ENCODE measurements at regions not wholly inside any gene's neighbourhood (a gene's known extent, or its start where the extent isn't known, plus 50 kb on each side); places are given as distances from the start of the nearest gene placed in this dataset.

DNA sequence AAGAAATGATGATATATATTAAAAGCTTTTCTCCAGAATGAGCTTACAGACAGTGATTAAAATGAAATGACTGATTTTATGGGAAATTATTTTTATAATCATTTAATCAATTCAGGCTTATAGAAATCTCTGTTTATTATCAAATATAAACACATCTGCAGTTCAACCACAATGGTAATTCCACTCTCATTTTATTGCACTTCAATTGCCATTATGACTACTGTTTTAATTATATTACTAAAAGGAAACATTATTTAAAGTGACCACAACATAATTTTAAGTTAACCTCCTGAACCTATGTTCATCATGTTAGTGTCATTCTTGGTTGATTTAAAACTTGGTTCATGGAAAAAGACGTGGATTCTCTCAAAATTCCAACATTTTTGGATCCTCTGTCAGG is 536.3 kb downstream of the SLC6A15 start:
- H3K9me3 ChIP-seq, result no peaks in the 10 kb centered on the region
- TF ChIP-seq Cebpa-rat (IDR thresholded peaks at IDR 0.05), result no peak

DNA sequence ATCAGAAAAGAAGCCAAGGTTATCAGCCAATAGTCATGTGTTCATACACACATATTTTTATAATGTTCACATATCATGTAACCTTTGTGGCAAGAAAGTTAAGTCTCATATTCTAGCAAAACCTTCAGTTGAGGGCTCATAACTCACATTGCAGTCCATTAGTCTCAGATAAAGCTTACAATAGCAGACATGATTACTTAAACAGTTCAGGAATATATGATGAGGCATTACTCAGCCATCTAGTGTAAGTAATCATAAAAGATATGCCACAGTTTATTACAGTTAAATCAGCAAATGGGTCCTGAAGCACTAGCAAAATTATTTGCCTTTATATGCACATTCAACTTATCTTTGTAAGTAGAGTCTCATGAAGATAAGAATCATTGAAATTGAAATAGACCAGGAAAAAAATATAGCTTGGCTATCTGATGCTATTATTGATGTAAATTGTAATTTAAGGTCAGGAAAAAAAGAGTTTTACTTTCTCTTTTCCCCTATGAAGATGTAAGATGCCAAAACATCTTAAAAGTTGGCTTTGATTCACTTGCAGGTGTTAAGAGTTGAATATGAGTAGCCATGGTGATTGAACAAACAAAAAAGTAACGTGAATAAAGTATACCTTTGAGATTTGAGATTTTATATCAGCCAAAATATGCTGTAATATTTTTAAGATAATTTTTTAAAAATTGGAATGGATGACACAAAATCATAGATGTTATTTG is 537.0 kb downstream of the SLC6A15 start:
- no peak for TF ChIP-seq Cebpa-rat (IDR thresholded peaks at IDR 0.05)
- H3K9me3 ChIP-seq, result no peaks in the 10 kb centered on the region
- H3K36me3 ChIP-seq, result no peaks in the 10 kb centered on the region
- no peak overlapping the region for H3K9ac ChIP-seq
- H3K4me1 ChIP-seq, result no peaks in the 10 kb centered on the region
- no peaks in the 10 kb centered on the region for H3K27me3 ChIP-seq
- H3K4me2 ChIP-seq, result no peak overlapping the region
- H3K4me3 ChIP-seq, result no peak overlapping the region
- H3K27ac ChIP-seq, result no peak overlapping the region
- no peaks in the 10 kb centered on the region for H4K20me1 ChIP-seq

More for the DNA sequence above, 536.3 kb downstream of the SLC6A15 start:
- H3K4me3 ChIP-seq, result no peak overlapping the region
- H3K27ac ChIP-seq, result no peak overlapping the region
- H3K36me3 ChIP-seq, result no peaks in the 10 kb centered on the region
- no peaks in the 10 kb centered on the region for H4K20me1 ChIP-seq
- H3K4me2 ChIP-seq, result no peak overlapping the region
- no peak overlapping the region for H3K9ac ChIP-seq
- no peaks in the 10 kb centered on the region for H3K27me3 ChIP-seq
- H3K4me1 ChIP-seq, result no peaks in the 10 kb centered on the region

DNA sequence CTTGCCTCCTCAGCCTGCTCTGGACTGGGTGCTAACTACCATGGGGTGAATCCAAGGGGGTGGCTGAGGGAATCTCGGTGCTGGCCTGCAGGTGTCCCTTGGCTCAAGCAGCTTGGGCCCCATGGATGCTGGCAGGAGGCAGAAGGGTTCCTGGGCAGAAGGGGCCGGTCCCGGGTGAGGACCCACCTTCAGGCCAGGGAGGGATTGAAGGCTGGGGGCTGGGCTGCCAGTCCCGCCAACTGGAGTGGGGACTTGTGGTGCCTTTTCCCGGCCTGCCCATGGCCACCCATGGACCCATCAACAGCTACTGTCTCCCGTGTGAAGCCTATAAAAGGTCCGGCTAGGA is 550.1 kb downstream of the SLC6A15 start:
- Histone ChIP-seq H3K27me3 (no peaks in the 10 kb centered on the region), H3K9me3 (no peaks in the 10 kb centered on the region)

DNA sequence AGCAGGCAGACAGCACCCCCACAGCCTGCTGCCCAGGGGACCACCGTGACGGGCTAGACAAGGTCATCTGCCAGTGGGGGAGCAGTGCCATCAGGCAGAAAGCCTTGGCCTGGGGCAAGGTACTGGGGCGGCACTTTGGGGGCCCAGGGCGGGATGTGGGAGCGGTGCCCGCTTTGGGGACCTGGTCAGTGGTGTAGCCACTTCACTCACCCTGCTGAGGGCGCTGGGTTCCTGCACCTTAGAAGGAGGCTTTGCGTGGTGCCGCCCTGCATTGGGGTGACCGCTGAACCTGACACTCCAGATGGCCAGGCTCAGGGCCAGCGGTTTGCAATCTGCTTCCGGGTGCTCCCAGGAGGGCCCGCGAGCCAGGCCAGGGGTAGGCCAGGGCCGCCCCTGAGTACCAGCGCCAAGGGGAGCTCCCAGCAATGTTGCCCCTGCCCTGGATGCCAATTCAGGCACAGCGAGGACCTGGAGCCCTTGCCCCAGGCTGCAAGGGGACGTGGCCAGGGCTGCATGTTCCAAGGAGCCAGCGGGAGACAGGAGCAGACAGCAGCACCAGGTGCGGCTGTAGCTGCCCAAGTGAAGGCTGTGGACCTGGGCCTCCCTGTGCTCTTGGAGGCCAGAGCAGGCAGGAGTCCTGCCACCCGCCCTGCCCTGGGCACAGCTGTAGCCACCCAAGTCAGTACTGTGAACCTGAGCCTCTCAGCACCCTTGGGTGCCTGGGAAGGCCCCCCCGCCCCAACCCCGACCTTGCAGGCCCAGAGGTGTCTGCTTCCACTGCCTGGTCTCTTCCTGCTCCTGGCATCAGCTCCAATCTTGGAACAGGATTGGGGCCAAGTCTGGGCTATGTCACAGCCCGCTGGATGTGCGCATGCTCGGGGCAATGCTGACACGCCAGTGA is 550.7 kb downstream of the SLC6A15 start:
- no peaks in the 10 kb centered on the region for H3K9me3 ChIP-seq
- H3K4me3 ChIP-seq, result no peak overlapping the region
- H3K27ac ChIP-seq, result no peak overlapping the region
- no peaks in the 10 kb centered on the region for H4K20me1 ChIP-seq
- H3K36me3 ChIP-seq, result no peaks in the 10 kb centered on the region
- H3K4me1 ChIP-seq, result no peaks in the 10 kb centered on the region
- no peak overlapping the region for H3K4me2 ChIP-seq
- H3K9ac ChIP-seq, result no peak overlapping the region
- H3K27me3 ChIP-seq, result no peaks in the 10 kb centered on the region
- TF ChIP-seq Cebpa-rat (IDR thresholded peaks at IDR 0.05), result no peak

More for the DNA sequence above, 550.1 kb downstream of the SLC6A15 start:
- H4K20me1 ChIP-seq, result no peaks in the 10 kb centered on the region
- TF ChIP-seq Cebpa-rat (IDR thresholded peaks at IDR 0.05), result no peak
- H3K27ac ChIP-seq, result no peak overlapping the region
- no peak overlapping the region for H3K4me2 ChIP-seq
- H3K9ac ChIP-seq, result no peak overlapping the region
- H3K4me1 ChIP-seq, result no peaks in the 10 kb centered on the region
- H3K4me3 ChIP-seq, result no peak overlapping the region
- no peaks in the 10 kb centered on the region for H3K36me3 ChIP-seq

DNA sequence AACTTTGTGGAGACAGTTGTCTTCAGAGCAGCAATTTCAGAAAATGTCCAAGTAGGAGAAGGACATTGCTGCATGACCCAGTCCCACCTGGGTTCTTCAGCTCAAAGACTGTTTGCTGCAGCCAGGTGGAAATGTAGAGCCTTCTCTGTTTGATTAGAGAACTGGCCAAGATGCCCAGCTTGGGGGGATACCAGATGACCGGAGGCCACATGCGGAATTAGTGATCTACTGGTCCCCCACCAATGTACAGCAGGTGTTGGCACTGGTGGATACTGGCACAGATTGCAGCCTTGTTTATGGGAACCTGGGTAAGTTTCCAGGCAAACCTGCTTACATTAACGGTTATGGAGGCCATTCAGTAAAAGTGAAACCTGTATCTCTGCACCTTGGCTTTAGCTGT is 555.3 kb downstream of the SLC6A15 start:
- no peak overlapping the region for H3K27ac ChIP-seq
- H3K36me3 ChIP-seq, result no peaks in the 10 kb centered on the region
- no peaks in the 10 kb centered on the region for H3K9me3 ChIP-seq
- H3K4me1 ChIP-seq, result no peaks in the 10 kb centered on the region
- no peak overlapping the region for H3K9ac ChIP-seq
- no peaks in the 10 kb centered on the region for H4K20me1 ChIP-seq
- no peak overlapping the region for H3K4me2 ChIP-seq
- no peak overlapping the region for H3K4me3 ChIP-seq
- H3K27me3 ChIP-seq, result no peaks in the 10 kb centered on the region
- no peak for TF ChIP-seq Cebpa-rat (IDR thresholded peaks at IDR 0.05)

DNA sequence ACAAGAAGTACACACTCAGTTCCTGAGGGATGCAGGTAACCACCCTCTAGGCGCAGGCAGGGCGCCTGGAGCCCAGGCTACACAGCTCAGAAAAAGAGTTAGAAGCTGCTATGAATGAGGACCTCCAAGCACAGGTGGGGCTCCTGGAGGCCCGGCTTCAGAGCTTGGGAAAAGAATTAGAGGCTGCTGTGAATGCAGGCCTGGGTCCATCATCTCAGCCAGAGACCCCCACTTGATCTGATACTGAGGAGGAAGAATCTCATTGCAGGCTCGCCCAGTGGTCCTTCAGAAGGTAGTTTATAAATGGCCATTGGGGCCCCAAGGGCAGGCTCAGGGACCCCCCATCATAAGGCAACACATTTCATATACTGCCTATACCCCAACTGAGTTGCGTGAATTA is 556.4 kb downstream of the SLC6A15 start:
- H3K36me3 ChIP-seq, result no peaks in the 10 kb centered on the region
- no peaks in the 10 kb centered on the region for H3K9me3 ChIP-seq
- H3K4me1 ChIP-seq, result no peaks in the 10 kb centered on the region
- H3K27ac ChIP-seq, result no peak overlapping the region
- H3K9ac ChIP-seq, result no peak overlapping the region
- H4K20me1 ChIP-seq, result no peaks in the 10 kb centered on the region
- H3K4me3 ChIP-seq, result no peak overlapping the region
- H3K27me3 ChIP-seq, result no peaks in the 10 kb centered on the region
- no peak overlapping the region for H3K4me2 ChIP-seq
- TF ChIP-seq Cebpa-rat (IDR thresholded peaks at IDR 0.05), result no peak

DNA sequence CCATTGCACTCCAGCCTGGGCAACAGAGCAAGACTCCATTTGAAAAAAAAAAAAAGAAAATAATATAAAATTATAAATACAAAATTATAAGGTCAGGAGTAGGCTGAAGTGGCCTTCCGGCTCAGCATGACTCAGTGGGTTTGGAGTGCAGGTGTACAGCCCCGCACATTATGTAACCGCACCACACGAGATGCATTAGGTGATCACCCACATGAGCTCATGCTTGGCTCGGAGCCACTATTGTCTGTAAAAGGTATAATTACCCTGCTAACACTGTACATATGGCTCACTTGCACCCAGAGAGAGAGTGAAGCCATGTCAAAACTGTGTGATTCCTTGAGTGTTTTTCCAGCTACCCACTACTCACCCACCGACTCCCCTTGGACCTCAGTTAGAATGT is 557.0 kb downstream of the SLC6A15 start:
- no peaks in the 10 kb centered on the region for H3K36me3 ChIP-seq
- H3K27me3 ChIP-seq, result no peaks in the 10 kb centered on the region
- H3K27ac ChIP-seq, result no peak overlapping the region
- H4K20me1 ChIP-seq, result no peaks in the 10 kb centered on the region
- H3K9ac ChIP-seq, result no peak overlapping the region
- H3K4me1 ChIP-seq, result no peaks in the 10 kb centered on the region
- H3K4me2 ChIP-seq, result no peak overlapping the region
- H3K4me3 ChIP-seq, result no peak overlapping the region
- TF ChIP-seq Cebpa-rat (IDR thresholded peaks at IDR 0.05), result no peak
- no peaks in the 10 kb centered on the region for H3K9me3 ChIP-seq

DNA sequence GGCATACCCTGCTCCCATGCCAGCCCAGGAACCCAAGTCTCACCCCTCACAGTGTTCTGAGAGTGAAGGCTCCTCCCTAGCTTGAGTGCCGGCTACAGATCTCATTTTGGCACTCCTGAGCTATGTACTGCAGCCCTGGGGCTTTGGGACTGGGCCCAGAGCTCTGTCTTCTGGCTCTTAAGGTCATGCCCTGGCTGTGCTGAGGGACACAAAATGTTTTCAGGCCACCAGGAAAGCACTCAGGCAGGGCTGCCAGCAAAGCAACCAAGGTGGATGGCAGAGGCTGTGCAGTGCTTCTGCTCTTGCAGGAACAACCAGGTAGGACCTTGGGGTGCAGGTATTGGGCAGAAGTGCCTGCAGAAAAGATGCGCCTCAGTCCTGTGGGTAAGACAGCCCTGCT is 564.0 kb downstream of the SLC6A15 start:
- no peaks in the 10 kb centered on the region for H3K36me3 ChIP-seq
- no peak overlapping the region for H3K27ac ChIP-seq
- no peaks in the 10 kb centered on the region for H3K9me3 ChIP-seq
- H3K27me3 ChIP-seq, result no peaks in the 10 kb centered on the region
- no peak overlapping the region for H3K4me3 ChIP-seq
- H4K20me1 ChIP-seq, result no peaks in the 10 kb centered on the region
- 0 out of 2 replicates have a peak, but pooled peaks cover 5% of the 10 kb centered on the region for H3K4me1 ChIP-seq
- no peak overlapping the region for H3K4me2 ChIP-seq
- H3K9ac ChIP-seq, result no peak overlapping the region
- TF ChIP-seq Cebpa-rat (IDR thresholded peaks at IDR 0.05), result no peak

DNA sequence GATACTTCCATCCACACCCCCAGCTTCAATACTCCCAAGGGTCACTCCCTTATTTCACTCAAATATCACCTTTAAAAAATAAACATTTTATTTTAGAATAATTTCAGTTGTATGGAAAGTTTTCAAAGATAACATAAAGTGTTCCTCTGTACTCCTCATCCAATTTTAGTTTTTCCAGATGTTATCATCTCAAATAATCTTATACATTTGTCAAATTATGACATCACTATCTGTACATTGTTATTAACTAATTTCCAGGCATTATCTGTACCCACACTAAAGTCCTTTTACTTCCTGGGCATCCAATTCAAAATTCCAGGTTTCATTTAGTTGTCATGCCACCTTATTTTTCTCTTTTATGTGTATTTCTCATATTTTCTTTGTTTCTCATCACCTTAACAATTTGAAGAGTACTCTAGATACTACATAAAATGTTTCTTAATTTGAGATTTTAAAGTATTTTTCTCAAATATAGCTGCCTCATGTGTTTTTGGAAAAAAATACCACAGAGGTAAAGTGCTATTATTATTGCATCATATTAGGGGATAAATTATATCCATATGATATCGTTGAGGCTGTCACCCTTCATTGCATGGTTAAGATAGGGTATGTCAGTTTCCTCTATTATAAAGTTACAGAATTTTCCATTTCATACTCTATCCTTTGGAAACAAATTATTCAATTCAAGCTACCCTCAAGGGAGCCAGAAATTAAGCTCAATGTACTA is 571.0 kb downstream of the SLC6A15 start:
- Histone ChIP-seq H3K9me3 (no peaks in the 10 kb centered on the region), H3K9ac (no peak overlapping the region), H3K27ac (no peak overlapping the region), H3K4me3 (no peak overlapping the region), H3K4me2 (no peak overlapping the region), H3K36me3 (no peaks in the 10 kb centered on the region), H4K20me1 (no peaks in the 10 kb centered on the region), H3K4me1 (no peaks in the 10 kb centered on the region), H3K27me3 (no peaks in the 10 kb centered on the region)
- no peak for TF ChIP-seq Cebpa-rat (IDR thresholded peaks at IDR 0.05)

DNA sequence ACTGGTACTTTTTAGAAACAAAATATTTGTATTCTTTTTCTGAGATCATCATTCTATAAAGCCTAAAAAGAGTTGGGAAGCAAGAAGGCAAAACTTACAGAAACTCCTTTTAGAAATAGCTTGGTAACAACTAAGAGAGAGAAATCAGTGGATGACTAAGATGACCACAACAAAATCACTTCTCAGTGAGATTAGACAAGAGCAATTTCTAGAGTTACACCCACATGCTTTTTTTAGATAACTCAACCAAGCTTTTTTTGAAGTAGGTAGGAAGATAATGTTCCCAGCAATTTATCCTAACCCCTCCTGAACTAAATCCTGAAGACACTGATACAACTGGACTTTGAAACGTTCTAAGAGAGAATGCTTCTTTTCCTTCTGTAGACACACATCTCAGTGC is 576.4 kb downstream of the SLC6A15 start:
- H3K4me3 ChIP-seq, result no peak overlapping the region

More for the DNA sequence above, 576.4 kb downstream of the SLC6A15 start:
- Histone ChIP-seq H3K27ac (no peak overlapping the region), H3K27me3 (no peaks in the 10 kb centered on the region), H3K9me3 (no peaks in the 10 kb centered on the region), H3K4me2 (no peak overlapping the region), H3K4me1 (no peaks in the 10 kb centered on the region), H4K20me1 (no peaks in the 10 kb centered on the region), H3K36me3 (no peaks in the 10 kb centered on the region), H3K9ac (no peak overlapping the region)
- TF ChIP-seq Cebpa-rat (IDR thresholded peaks at IDR 0.05), result no peak
